Inflammatory macrophage treated with lipopolysaccharide for 1 hour (primary cell): ENCODE measurements at regions not wholly inside any gene's neighbourhood (a gene's known extent, or its start where the extent isn't known, plus 50 kb on each side); places are given as distances from the start of the nearest gene placed in this dataset.
"Not testable (repeated sequence)": the region's sequence is repeated elsewhere in the genome, so short reads cannot be mapped to it uniquely, and the experiment has no call there.

Source experiments
- DNase-seq, 2 donors: peaks; one replicate each; pipeline ENCODE4 v3.0.0-alpha.2; 2020 to 2022

- no peak for DNase-seq
These were observed 423.4 kb upstream of the IMPG1 start for GRCh38 chr6:76495909-76496308.

- not testable (repeated sequence) for DNase-seq
These were observed 418.9 kb upstream of the IMPG1 start for GRCh38 chr6:76491376-76491775.

DNA sequence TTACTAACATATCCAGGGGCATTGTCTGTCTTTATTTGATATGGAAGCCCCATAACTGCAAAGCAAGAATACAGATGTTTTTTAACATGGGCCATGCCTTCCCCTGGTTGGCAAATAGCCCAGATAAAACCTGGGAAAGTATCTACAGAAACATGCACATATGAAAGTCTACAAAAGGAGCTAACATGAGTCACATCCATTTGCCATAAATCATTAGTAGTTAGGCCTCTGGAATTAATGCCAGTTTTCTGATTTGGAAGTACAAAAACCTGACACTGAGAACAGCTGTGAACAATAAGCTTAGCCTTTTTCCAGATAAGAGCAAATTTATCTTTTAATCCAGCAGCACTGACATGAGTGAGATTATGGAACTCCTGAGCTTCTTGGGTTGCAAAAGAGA is 418.0 kb upstream of the IMPG1 start:
- no peak for DNase-seq

GRCh38 chr6:76481101-76481500 is 408.6 kb upstream of the IMPG1 start:
- DNase-seq, result no peak

GRCh38 chr6:76472858-76473257 is 400.4 kb upstream of the IMPG1 start:
- no peak for DNase-seq

DNA sequence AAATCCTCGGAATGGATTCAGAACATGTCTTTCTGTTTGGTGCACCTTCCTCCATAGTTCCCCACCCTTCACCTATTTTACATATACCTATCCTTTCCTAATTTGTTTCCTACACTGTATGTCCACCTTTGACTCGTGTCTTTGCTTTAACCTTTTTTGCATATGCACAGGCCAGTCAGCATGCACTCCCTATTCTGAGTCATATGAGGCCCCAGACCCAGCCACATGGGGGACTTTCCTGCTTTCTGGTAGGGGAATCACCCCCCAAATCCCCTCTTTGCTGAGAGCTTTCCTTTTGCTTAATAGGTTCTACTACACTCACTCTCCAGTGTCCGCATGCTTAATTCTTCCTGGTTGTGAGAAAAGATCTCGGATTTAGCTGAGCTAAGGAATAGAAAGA is 393.8 kb upstream of the IMPG1 start:
- DNase-seq, result no peak

DNA sequence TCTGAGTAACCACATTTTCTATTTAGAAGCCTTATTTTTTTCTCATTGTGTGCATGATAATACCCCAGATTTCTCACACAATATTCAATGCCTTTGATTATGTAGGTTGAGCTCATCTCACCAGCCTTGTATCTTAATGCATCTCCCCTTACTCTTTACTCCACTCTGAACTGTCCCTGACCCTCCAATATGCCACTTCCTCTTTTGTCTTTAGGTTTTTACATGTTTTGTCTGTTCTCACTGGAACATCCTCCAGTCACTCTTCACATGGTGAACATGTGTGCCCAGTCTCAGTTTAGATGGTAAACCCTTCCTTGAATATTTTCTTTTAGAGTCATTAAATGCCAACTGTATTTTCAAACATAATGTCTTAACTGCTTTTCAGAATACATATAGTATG is 392.9 kb upstream of the IMPG1 start:
- DNase-seq, result no peak

- DNase-seq, result no peak
These were observed 380.8 kb upstream of the IMPG1 start for GRCh38 chr6:76453270-76453669.

- no peak for DNase-seq
These were observed 379.7 kb upstream of the IMPG1 start for GRCh38 chr6:76451926-76452709.

GRCh38 chr6:76448109-76448508 is 375.6 kb upstream of the IMPG1 start:
- DNase-seq, result no peak

DNA sequence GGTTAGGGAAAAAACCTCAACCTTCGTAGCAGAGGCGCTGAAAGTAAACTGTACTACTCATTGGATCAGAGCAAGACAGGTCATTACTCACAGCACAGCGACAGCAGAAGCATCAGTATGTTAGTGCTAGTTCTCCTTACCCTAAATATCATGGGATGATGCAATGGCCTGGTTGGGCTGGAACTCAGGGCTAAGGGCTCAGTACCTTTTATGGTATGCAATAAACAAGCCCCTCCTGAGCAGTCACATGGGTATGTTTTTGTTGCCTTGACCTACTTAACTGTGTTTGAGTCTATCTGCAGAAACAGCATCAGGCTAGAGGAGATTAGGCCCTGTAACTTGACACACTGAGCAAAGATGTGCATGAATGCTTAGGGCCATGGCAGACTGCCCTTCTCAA is 369.4 kb upstream of the IMPG1 start:
- no peak for DNase-seq

- DNase-seq, result no peak
These were observed 367.3 kb upstream of the IMPG1 start for GRCh38 chr6:76439811-76440210.

DNA sequence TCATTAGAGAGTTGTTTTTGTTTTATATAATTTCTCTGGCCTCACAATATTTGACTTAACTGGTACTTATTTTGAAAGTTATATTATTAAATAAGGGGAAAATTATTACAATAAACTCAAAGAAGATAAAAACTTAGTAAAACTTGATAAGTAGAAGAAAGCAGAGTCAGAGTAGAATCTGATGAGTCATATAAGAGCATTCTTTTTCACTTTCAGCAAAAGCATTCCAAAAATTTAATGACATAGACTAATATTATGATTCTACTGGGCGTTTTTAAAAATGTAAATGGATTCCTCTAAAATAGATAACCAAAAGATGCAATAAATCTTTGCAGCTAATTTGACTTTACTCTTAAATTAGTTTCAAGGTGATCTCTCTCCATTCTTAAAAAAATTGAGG is 366.3 kb upstream of the IMPG1 start:
- no peak for DNase-seq

DNA sequence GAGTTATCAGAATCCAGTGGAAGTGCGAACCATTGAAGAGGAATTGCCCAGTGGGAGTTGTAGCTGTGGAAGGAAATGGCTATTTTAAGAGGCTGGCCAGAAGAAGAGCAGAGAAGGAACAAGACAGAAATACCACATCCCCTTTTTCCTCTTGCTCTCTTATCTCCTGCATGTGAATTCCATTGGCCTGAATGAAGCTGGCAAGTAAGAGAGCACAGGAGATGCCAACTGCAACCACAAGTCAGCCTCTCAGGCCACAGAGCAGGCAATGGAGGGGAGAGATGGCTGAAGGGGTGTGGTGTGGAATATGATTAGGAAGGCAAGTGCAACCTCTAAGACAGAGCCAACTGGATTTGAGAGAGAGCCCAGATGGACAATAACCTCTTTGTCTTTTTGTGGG is 362.7 kb upstream of the IMPG1 start:
- DNase-seq, result no peak

DNA sequence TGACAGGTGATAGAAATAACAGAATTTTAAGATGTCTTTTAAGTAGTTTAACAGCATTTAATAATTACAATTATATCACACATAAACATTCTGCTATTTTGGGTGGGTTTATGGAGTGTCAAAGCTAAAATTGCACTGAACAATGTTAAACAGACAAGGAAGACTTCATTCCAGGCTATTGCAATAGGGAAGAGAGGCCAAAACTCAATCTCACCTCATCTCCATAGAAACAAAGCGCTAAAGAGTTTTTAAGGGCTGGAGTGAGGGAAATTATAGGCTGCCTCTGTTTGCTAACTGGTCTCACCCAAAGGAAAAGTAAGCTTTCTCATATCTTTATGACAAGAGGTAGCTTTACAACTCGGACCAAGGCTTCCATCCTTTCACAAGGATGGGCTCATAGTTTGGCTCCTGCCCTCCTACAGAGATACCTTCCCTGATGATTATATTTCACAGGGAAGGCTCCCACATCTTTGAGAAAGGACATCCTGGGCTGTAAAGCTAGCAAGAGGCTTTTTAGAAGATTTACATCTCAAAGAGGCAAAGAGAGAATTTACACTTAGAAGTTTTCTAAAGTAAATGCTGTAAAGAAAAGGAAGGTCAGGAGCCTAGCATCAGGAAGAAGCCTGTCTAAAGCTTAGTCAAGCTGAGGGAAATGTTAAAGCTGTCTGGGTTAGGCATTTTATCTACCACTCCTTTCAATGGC is 350.2 kb upstream of the IMPG1 start:
- no peak for DNase-seq

DNA sequence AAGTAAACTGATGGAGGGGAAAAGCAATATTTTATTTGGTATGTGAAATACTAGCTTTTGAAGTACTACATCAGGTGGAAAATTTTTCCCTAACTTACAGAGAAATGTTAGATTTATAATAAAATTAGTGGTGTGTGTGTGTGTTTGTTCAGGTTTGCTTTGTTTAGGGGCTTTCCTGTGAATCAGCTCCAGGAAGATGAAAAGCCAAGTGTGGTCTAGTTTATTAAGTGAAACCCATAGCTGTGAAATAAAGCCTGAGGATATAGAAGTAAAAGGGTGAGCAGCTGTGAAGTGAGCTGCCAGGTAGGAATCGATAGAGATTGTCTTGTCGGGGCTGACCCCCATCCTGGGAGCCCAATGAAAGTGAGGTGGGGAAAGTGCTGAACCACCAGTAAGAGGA is 347.6 kb upstream of the IMPG1 start:
- DNase-seq, result no peak

GRCh38 chr6:76418560-76419223 is 346.2 kb upstream of the IMPG1 start:
- DNase-seq, result no peak

- no peak for DNase-seq
These were observed 344.6 kb upstream of the IMPG1 start for GRCh38 chr6:76416821-76417605.

GRCh38 chr6:76403064-76403463 is 330.6 kb upstream of the IMPG1 start:
- DNase-seq, result no peak

- no peak for DNase-seq
These were observed 325.5 kb upstream of the IMPG1 start for GRCh38 chr6:76397966-76398365.

DNA sequence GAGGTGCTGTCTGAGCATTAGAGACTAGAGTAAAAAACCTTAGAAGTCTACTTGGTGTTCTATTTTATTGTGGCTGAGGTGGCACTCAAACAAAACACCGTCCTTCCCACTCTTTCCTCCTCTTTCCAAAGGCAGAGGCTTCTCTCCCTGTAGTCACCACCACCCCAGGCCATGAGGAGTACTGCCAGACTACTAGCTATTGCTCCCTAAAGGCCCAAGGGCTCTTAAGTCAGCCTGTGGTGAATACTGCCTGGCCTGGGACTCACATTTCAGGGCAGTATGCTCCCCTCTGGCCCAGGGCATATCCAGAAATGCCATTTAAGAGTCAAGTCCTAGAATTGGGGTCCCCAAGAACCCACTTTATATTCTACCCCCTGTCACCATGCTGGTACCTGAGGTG is 309.7 kb upstream of the IMPG1 start:
- no peak for DNase-seq

GRCh38 chr6:76381612-76382011 is 309.1 kb upstream of the IMPG1 start:
- no peak for DNase-seq

DNA sequence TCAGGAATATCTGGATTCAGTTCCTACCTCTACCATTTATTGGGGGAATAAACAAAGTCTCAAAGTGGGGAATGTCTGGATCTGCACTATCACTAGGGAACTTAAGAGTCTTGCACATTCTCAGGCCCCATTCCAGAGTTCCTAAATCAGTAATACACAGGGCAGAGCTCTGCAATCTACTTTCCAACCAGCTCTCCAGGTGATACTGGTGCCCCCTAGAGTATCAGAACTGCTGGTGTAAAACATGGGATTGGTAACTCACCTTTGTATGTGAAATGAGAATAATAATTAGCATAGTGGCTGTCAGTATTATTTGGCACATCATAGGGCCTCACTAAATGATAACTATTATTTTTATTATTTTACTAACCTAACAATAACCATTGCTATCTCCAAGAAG is 278.8 kb upstream of the IMPG1 start:
- DNase-seq, result no peak
